Activated CD8-positive, alpha-beta memory T cell treated with anti-CD3 and anti-CD28 coated beads, Interleukin-2, amount 50 U/mL, for 24 hours (primary cell): ENCODE measurements at regions not wholly inside any gene's neighbourhood (a gene's known extent, or its start where the extent isn't known, plus 50 kb on each side); places are given as distances from the start of the nearest gene placed in this dataset.
"Not testable (repeated sequence)": the region's sequence is repeated elsewhere in the genome, so short reads cannot be mapped to it uniquely, and the experiment has no call there.

Experiments used
- DNase-seq: peaks from one replicate; pipeline ENCODE4 v3.0.0-alpha.2; 2020; ENCODE audit errors: extremely low read depth

DNA sequence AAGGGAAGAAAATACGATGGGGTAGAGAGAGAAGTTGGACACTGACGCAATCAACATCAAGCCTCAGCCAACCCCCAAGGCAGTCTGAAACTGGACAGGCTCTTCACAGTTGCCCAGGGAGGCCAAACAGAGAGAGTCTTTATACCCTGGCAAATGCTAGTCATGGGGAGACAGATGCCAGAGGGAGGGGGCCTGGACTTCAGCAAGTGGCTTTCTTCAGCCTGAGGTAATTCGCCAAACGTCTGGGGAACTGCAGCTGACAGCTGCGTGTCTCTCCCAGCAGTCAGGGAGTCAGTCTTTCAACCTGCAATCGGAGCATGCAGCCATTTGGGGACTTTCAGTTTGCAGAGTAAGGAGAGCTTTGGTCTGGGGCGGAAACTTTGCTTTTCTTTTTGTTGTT lies 521.6 kb downstream of the TRIML1 start:
- DNase-seq, result no peak

DNA sequence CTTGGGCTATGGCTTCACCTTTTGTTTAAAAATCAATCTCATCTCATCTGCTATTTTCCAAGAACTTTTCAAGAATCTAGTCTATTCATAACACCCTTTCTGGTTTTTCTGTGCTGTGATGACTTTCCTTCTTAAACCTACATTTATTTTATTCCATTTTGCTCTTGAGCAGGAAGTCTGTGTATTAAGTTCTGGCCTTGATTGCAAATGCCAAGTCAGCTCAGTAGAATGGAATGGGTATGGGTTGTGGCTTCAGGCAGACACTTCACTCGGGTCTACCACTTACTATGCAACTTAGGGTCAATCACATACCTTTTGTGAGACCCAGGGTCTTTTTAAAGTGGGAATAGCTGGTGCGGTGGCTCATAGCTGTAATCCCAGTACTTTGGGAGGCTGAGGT lies 522.3 kb downstream of the TRIML1 start:
- no peak for DNase-seq

DNA sequence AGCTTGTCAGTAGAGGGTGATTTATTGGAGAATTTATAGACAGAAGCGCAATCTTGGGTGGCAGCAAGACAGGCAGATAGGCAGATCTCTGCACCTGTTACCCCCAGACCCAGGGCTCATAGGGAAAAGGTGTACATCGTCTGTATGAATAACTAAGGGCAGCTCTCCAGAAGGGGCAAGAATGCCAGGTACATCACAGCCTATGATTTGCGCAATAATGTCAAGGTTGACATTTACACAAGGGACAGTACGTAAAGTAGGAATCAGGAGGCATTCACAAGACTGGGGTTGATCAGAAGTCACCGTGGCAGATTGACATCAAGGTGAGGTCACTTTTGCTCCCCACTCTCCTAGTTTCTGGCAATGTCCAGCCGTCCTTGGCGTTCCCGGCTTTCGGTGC lies 524.1 kb downstream of the TRIML1 start:
- DNase-seq, result no peak

DNA sequence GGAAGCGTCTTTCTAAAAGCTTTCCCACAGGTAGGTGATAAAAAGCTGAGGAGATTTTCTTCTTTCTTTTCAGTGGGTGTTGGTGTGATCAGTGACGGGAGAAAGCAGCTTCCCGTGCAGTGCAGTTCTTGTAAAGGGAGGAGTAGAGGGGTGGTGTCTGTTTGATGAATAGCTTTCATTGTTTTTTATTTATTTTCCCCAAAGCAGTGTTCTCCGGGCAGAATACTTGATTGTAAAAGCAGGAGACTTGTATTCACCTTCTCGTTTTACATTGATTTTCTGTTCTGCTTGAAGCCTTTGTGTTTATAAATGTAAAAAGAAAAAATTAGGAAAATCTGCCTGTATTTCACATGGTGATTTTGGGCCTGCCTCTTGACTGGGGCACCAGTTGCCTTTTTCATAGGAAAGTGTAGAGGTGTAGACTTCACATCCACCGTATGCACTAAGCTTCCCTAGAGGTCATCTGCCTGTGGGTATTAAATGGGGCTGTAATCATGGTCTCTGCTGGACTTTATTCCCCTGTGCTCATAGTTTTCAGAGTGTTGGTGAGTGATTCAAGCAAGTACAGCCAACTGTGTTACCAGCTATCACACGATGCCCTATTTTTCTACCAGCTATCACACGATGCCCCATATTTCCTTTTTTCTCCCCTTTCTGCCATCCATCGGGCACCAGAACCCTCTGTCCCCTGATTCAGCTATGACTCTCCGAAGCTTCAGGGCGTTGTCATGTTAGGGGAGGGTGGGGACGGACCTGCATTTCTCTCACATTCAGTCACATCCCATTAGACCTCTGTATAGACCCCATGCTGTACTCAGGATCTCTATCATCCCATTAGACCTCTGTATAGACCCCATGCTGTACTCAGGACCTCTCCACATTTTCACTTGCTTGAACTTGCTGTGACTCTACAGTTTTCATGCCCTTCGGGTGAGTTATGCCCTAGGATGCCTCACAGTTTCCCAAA lies 526.5 kb downstream of the TRIML1 start:
- no peak for DNase-seq

DNA sequence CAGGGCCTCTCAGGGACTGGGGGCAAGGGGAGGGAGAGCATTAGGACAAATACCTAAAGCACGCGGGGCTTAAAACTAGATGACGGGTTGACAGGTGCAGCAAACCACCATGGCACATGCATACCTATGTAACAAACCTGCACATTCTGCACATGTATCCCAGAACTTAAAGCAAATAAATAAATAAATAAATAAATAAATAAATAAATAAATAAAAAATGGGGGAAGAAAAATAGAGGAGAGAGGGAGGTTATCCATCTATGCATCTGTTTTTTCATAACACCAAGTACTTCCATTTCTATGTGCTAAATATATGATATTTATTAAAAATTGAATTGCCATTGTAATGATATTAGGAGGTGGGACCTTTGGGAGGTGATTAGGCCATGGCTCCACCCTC lies 539.5 kb downstream of the TRIML1 start:
- DNase-seq, result not testable (repeated sequence)

DNA sequence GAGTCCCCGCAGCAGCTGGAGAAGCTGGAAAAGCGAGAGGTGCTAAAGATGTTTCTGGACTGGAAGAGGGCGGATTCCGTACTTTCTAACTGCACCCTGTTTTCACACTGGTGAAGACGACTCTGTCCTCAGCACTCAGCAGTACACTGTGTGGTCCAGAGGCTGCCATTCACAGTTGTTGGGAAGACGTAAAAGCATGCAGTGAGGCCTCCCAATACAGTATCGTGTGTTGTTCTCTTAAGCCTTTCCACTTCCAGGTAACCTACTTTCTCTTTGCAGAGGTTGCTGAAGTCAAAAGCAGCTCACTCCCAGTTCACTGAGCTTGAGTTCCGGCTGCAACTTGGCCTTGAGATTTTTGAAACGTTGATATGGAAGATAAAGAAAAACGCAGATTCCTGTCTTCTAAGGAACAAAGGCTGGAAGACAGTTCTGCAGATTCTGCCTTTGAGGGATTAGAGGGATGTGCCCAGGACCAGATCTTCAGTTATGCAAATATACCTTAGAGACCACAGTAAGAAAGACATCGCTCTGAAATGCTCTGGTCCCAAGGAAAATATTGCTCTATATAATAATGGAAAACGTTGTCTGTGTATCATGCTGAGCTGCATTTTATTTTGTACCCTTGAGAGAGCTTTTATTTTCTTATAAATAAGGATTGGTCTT lies 540.9 kb downstream of the TRIML1 start:
- no peak for DNase-seq

DNA sequence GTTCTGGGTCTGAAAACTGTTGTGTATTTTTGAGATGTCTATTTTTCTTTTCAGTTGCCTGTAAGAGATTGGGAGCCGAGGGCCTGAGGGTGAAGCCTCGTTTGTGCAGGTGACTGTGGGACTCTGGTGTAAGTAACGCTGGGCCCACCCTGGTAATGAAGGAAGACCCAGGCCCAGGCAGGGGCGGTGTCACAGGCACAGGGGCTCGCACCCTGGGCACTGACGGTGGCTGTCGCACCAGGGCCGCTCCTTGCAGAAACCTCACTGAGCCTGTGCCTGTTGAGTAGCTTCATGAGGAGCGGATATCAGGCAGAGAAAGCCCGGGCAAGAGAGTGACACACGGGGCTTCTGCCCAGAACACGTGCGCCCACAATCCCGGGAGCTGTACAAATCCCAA lies 541.4 kb downstream of the TRIML1 start:
- no peak for DNase-seq

DNA sequence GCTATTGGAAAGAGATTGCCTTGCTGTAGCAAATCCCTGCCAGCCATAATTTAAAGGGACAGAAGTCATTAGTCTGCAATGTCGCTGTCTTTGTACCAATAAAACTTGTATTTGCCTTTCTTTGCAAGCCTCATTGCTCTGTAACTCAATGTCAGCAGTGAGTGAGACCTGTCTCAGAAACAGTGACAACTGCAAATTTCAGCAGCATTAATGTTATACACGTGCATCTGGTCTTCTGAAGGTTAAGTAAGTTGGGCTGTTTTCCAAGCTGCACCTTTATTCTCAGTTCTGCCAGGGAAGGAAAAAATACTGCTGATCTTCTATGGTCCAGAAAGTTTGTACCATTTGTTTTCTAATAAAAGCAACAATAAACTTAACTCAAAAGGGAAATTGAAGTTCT lies 543.1 kb downstream of the TRIML1 start:
- no peak for DNase-seq

DNA sequence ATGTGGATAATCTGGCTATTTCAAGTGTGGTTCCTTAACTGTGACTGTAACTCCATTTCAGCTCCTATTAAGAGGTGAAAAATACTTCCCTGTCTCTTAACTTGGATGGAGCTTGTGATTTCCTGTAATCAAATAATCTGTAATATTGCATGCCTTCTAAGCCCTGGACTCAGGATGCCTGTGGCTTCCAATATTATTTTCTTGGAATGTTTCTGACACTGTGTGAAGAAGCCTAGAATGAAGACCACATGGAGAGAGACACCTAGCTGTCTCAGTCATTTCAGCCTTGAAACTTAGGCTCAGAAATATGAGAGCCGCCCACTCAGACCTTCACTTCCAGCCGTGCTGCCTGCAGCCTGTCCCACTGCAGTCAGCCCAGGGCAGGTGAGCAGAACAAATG lies 544.3 kb downstream of the TRIML1 start:
- no peak for DNase-seq

DNA sequence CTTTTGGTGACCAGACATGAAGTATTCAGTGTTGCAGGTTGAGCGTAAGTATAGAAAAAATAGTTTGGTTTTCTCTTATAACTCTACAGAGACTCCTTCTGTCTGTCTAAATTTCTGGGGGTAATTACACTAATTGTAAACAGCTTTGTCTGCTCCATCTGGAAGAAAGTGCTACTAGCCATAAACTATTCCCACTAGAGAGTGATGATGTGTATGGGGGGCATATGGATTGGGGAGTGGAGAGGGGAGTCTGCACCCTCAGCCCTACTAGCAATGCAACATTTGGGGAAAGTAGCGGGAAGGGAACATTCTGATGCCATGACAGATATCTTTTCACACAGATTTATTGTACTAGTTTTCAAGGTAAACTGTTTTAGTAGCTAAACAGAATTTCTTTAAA lies 549.7 kb downstream of the TRIML1 start:
- no peak for DNase-seq

DNA sequence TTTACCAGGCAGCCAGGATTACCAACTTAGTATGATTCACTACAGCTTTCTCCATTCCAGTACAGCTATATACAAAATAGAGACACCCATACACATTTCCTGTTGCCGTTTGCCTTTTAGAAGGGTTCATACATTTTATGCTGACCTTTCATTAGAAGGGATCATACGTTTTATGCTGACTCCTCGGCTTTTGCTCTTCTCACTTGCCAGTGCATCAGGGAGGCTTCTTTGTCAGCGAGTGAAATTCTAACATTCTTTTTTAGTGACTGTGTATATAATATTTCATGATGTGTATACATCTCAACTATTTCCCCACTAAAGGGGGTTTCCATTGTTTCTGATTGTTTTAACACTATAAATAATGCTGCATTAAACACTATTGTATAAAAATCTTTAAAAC lies 552.6 kb downstream of the TRIML1 start:
- DNase-seq, result no peak

DNA sequence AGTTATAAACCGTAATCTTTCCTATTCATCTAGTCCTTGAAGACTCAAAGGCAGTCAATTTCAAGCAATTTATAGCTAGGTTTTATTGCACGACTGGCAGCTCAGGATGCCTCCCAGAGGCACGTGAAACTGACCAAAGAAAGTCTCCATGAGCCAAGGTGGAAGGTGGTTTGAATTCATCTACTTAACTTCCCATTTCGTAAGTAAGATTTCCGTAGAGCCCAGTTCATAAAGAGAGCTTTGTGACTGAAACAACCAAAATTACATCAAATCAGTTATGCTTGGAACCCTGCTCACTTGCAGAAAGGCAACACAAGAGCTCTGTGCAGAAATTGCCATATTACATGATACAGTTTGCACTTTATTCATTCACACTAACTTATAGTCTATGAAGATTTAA lies 556.0 kb downstream of the TRIML1 start:
- no peak for DNase-seq

DNA sequence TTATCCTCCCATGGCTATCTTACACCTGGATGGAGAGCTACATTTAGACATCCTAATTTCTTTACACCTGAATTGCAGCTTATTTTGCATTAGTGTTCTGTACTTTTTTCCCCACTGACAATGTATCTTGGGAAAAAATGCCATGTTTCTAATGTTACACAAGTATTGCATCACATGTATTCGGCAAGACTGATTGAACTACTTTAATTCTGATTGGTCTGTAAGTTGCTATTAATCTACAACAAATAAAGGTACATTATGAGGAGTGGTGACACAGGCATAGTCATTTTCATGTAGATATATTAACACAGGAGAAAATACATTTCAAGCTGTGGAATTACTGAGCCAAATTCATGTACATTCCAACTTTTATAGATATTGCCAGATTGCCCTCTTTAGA lies 558.0 kb downstream of the TRIML1 start:
- no peak for DNase-seq

DNA sequence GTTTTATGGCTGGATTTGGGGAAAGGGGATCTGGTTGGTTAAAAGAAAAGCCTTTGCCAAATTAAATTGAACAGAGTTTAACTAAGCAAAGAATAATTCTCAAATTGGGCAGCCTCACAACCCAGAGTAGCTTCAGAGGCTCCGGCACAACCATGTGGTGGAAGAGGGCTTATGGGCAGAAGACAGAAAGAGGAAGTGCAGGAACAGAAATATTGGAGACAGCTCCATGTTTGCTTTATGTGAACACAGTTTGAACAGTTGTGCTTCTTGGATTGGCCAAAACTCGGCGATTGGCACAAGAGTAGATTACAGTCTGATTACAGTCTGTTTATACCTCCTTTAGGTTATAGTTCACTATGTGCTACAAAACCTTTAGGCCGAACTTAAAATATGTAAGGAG lies 562.7 kb downstream of the TRIML1 start:
- DNase-seq, result no peak

DNA sequence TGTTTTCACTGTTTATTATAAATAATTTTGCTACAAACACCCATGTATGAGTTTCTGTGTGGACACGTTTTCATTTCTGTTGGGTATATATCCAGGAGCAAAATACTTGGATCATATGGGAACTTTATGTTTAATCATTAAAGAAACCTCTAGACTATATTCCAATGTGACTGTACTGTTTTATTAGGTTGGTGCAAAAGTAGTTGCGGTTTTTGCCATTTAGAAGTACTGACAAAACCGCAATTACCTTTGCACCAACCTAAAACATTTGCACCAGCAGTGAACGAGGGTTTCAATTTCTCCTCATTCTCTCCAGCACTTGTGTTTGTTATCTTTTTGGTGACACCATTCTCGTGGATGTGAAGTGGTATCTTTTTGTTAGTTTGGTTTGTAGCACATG lies 565.0 kb downstream of the TRIML1 start:
- DNase-seq, result no peak

DNA sequence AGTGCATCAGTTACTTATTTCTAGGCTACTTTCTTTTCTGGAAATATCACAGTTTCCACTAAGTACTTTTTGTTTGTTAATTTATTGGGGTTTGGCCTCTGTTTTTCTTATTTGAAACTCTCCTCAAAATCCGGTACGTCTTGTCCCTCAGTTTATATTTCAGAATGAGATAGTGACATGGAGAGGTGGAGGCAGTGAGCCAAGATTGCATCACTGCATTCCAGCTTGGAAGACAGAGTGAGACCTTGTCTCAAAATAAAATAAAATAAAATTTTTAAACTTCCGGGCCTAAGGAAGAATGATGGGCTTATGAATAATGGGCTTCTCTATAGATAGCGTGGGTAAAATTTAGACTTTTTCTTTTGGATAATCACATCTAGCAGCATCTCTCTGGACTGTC lies 567.8 kb downstream of the TRIML1 start:
- DNase-seq, result no peak

DNA sequence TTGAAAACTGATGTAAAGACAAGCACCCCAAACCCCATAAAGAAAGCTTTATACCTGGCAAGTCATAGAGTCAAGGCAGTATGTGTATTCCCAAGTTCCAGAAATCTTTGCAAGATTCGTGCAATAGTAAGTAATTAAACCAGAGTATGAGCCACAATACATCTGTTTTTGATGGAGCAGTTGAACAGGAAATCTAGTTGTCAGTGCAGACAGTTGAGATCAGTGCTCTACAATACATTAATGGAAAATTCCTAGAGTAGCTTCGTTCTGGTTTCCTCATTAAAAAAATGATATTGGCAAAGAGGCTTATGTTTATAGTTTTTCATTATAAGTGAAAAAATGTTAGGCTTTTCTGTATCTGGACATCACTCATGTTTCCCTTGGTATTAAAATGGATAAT lies 575.3 kb downstream of the TRIML1 start:
- DNase-seq, result no peak

DNA sequence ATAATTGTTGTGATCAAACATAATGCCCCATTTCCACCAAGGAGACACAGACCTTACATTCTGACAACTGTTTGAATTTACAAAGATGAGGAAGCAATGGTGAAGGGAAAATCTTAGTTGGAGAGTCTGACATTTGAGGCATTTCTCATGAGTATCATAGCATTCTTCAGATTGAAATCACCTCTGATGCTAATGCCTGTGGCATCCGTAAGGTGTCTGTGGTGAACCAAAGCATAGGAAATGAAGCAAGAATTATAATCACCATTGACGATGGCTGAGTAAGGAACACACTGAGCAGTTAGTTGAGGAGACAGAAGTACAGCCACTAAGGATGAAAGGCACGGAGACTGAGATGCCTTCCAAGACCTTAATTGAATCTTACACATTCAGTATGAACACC lies 575.7 kb downstream of the TRIML1 start:
- DNase-seq, result no peak

DNA sequence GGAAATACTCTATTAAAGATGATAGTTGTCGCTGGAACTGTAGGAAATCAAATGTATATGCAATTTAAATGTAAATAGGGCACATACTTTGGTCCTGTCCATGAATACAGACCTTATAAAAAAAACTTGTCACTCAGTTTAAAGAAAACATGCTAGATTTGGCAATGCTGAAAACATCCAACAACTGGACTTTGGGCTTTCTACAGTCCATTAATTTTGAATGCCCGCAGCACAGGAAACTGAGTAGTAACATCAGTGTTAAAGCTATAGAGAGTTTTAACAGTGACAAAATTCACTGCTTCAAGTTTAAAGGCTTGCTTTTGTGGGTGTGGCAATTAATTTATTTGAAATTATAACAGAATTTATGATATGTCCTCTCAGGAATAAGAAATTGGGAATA lies 578.4 kb downstream of the TRIML1 start:
- DNase-seq, result no peak

DNA sequence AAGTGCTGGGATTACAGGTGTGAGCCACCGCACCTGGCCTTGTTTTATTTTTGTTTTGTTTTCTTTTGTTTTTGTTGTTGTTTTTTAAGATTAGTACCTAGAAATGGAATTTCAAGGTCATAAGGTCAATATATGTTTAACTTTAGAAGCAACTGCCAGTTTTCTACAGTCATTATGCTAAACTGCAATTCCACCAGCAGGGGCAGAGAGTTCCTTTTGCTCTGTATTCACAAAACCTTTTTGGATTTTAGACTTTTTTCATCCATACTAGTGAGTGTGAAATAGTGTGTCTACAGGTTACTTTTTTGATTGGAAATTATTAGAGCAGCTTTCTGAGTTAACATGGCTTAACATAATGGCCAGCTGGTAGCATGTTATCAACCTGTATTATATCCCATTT lies 580.6 kb downstream of the TRIML1 start:
- no peak for DNase-seq

DNA sequence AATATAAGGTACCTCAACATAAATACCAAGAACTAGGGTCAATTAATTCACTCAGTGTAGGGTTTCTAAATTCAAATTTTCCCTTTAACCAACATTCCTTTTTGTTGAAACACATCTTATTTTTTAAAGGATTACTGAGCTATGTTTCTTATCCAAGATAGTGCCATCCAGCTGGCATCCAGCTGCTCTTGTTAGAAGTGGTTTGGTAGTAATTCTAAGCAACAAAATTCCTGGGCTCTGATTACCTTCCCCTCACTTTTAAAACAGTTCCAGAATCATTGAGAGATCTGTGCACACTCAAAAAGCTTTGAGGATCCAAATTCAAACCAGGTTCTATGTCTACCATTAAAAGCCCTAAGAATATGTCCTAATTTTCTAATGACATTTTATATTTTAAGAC lies 583.7 kb downstream of the TRIML1 start:
- DNase-seq, result no peak

DNA sequence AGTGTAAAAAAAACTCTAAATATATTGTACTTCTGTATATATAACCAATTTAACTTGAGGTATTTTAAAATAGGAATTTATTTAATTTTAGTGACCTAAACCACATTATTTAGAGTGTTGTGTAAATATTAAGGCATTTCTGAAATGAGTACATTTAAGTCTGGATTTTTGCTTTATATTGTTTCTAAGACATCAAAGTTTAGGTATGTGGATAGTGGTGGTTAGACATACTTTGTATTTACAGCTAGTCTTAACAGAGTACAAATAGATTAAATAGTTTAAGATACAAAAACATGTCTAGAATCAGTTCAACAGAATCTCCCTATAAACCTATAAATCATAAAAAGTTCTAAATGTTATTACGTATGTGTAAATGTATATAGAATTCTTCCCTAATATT lies 588.5 kb downstream of the TRIML1 start:
- DNase-seq, result no peak

DNA sequence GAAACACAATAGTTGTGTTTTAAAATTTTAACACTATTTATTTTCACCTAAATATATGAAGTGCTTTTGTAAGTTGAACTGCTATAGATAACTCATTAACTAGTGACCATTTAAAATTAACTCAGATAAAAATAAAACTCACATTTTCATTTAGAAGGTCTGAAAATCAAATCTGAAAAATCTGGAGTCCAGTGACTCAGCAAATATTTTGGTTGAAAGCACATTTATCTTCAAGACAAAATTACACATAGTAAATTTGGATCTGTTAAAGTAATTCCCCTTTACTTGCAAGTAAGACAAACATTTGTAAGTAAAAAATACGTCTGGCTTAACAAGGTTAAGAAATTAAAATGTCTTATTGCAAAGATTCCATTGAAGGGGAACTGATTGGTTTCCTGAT lies 589.1 kb downstream of the TRIML1 start:
- no peak for DNase-seq
